ENCODE measurements at regions not wholly inside any gene's neighbourhood (a gene's known extent, or its start where the extent isn't known, plus 50 kb on each side); places are given as distances from the start of the nearest gene placed in this dataset.

DNA sequence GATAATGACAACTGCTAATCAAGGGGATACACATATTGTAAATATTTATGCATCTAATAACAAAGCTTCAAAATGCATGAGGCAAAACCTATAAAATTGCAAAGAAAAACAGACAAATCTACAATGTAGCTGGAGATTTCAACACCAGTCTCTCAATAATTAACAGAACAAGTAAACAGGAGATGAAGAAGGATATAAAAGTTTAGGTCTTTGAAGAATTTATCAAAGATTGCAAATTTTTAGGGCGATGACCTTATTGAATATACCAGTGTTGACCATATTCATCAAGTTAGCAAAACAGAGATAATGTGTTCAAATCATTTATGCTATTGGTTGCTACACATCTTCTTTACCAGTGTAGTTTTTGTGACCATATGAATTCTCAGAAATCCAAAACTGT is 237.8 kb upstream of the SGK1 start:
- no peak for TF ChIP-seq POLR2A (IDR thresholded peaks at IDR 0.05; ENCODE audit: low read depth)
- TF ChIP-seq POLR2AphosphoS5 (IDR thresholded peaks at IDR 0.05) = no peak
- TF ChIP-seq, protein P1, sequence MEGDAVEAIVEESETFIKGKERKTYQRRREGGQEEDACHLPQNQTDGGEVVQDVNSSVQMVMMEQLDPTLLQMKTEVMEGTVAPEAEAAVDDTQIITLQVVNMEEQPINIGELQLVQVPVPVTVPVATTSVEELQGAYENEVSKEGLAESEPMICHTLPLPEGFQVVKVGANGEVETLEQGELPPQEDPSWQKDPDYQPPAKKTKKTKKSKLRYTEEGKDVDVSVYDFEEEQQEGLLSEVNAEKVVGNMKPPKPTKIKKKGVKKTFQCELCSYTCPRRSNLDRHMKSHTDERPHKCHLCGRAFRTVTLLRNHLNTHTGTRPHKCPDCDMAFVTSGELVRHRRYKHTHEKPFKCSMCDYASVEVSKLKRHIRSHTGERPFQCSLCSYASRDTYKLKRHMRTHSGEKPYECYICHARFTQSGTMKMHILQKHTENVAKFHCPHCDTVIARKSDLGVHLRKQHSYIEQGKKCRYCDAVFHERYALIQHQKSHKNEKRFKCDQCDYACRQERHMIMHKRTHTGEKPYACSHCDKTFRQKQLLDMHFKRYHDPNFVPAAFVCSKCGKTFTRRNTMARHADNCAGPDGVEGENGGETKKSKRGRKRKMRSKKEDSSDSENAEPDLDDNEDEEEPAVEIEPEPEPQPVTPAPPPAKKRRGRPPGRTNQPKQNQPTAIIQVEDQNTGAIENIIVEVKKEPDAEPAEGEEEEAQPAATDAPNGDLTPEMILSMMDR (IDR thresholded peaks at IDR 0.05) = no peak
- TF ChIP-seq EP300 (IDR thresholded peaks at IDR 0.05) = no peak

Data from esophagus muscularis mucosa (tissue), 4 donors.